ENCODE measurements at regions not wholly inside any gene's neighbourhood (a gene's known extent, or its start where the extent isn't known, plus 50 kb on each side); places are given as distances from the start of the nearest gene placed in this dataset.

GRCh38 chr20:24836661-24837299 is 112.3 kb upstream of the CST7 start:
- no peak overlapping the region for H3K4me3 ChIP-seq (ENCODE audit: low read depth, low read length)

GRCh38 chr20:24837781-24838450 is 111.2 kb upstream of the CST7 start:
- TF ChIP-seq CTCF (IDR thresholded peaks at IDR 0.05; ENCODE audit: low read depth, low read length), result no peak
- no peak overlapping the region for H3K4me3 ChIP-seq (ENCODE audit: low read depth, low read length)

More at GRCh38 chr20:24836661-24837299, 112.3 kb upstream of the CST7 start:
- TF ChIP-seq CTCF (IDR thresholded peaks at IDR 0.05; ENCODE audit: low read depth, low read length), result no peak

- no peak overlapping the region for H3K4me3 ChIP-seq (ENCODE audit: low read depth, low read length)
- TF ChIP-seq CTCF (IDR thresholded peaks at IDR 0.05; ENCODE audit: low read depth, low read length), result no peak
Measured at GRCh38 chr20:24838546-24839535, 110.2 kb upstream of the CST7 start.

GRCh38 chr20:24840121-24840713 is 108.9 kb upstream of the CST7 start:
- no peak overlapping the region for H3K4me3 ChIP-seq (ENCODE audit: low read depth, low read length)
- no peak for TF ChIP-seq CTCF (IDR thresholded peaks at IDR 0.05; ENCODE audit: low read depth, low read length)

- no peak overlapping the region for H3K4me3 ChIP-seq (ENCODE audit: low read depth, low read length)
- TF ChIP-seq CTCF (IDR thresholded peaks at IDR 0.05; ENCODE audit: low read depth, low read length), result no peak
Measured at GRCh38 chr20:24842274-24842917, 106.7 kb upstream of the CST7 start.

GRCh38 chr20:24842918-24843715 is 106.0 kb upstream of the CST7 start:
- H3K4me3 ChIP-seq (ENCODE audit: low read depth, low read length), result no peak overlapping the region
- no peak for TF ChIP-seq CTCF (IDR thresholded peaks at IDR 0.05; ENCODE audit: low read depth, low read length)
